ENCODE measurements at regions not wholly inside any gene's neighbourhood (a gene's known extent, or its start where the extent isn't known, plus 50 kb on each side); places are given as distances from the start of the nearest gene placed in this dataset.

GRCh38 chr15:72964135-72964534 lies 88.1 kb upstream of the NEO1 start:
- Mint-ChIP-seq H3K36me3 (ENCODE audit: low read depth) (peaks cover 13% of the 10 kb centered on the region), H3K4me1 (peaks cover 43% of the 10 kb centered on the region), H3K9me3 (peaks cover 46% of the 10 kb centered on the region), H3K27me3 (ENCODE audit: low read depth, poor library complexity) (peaks cover 2% of the 10 kb centered on the region), H3K4me3 (no peak overlapping the region), H3K27ac (no peak overlapping the region)
- no peak for DNase-seq
- no peak for TF ChIP-seq CTCF (IDR thresholded peaks at IDR 0.05)

GRCh38 chr15:72962054-72962702 lies 90.1 kb upstream of the NEO1 start:
- Mint-ChIP-seq H3K4me1 (peaks cover 31% of the 10 kb centered on the region), H3K27me3 (ENCODE audit: low read depth, poor library complexity) (peaks cover 6% of the 10 kb centered on the region), H3K4me3 (no peak overlapping the region), H3K9me3 (peaks cover 46% of the 10 kb centered on the region), H3K36me3 (ENCODE audit: low read depth) (peaks cover 13% of the 10 kb centered on the region), H3K27ac (no peak overlapping the region)
- DNase-seq, result no peak
- no peak for TF ChIP-seq CTCF (IDR thresholded peaks at IDR 0.05)

GRCh38 chr15:72961346-72961745 lies 90.9 kb upstream of the NEO1 start:
- Mint-ChIP-seq H3K4me1 (peaks cover 26% of the 10 kb centered on the region), H3K27ac (no peak overlapping the region), H3K27me3 (ENCODE audit: low read depth, poor library complexity) (peaks cover 6% of the 10 kb centered on the region), H3K4me3 (no peak overlapping the region), H3K36me3 (ENCODE audit: low read depth) (peaks cover 13% of the 10 kb centered on the region), H3K9me3 (peaks cover 46% of the 10 kb centered on the region)
- no peak for DNase-seq
- TF ChIP-seq CTCF (IDR thresholded peaks at IDR 0.05), result no peak

GRCh38 chr15:72958634-72959033 lies 93.6 kb upstream of the NEO1 start:
- peaks cover 25% of the 10 kb centered on the region for H3K9me3 Mint-ChIP-seq
- no peak for TF ChIP-seq CTCF (IDR thresholded peaks at IDR 0.05)
- no peak for DNase-seq
- H3K27ac Mint-ChIP-seq, result no peak overlapping the region
- peaks cover 2% of the 10 kb centered on the region for H3K36me3 Mint-ChIP-seq (ENCODE audit: low read depth)
- H3K4me1 Mint-ChIP-seq, result peaks cover 14% of the 10 kb centered on the region
- peaks cover 6% of the 10 kb centered on the region for H3K27me3 Mint-ChIP-seq (ENCODE audit: low read depth, poor library complexity)
- H3K4me3 Mint-ChIP-seq, result no peak overlapping the region

- no peak for TF ChIP-seq CTCF (IDR thresholded peaks at IDR 0.05)
- no peak for DNase-seq
- Mint-ChIP-seq H3K4me1 (peaks cover 5% of the 10 kb centered on the region), H3K27me3 (ENCODE audit: low read depth, poor library complexity) (peaks cover 6% of the 10 kb centered on the region), H3K9me3 (peaks cover 24% of the 10 kb centered on the region), H3K4me3 (no peak overlapping the region), H3K27ac (no peak overlapping the region), H3K36me3 (ENCODE audit: low read depth) (peaks cover 5% of the 10 kb centered on the region)
These were observed 99.0 kb upstream of the NEO1 start for GRCh38 chr15:72953306-72953705.

GRCh38 chr15:72952151-72952550 lies 100.1 kb upstream of the NEO1 start:
- DNase-seq, result no peak
- TF ChIP-seq CTCF (IDR thresholded peaks at IDR 0.05), result no peak
- Mint-ChIP-seq H3K36me3 (ENCODE audit: low read depth) (peaks cover 5% of the 10 kb centered on the region), H3K27ac (no peak overlapping the region), H3K4me1 (peaks cover 5% of the 10 kb centered on the region), H3K9me3 (peaks cover 35% of the 10 kb centered on the region), H3K4me3 (no peak overlapping the region), H3K27me3 (ENCODE audit: low read depth, poor library complexity) (peaks cover 6% of the 10 kb centered on the region)

Measured in nephron progenitor cell (in vitro differentiated cells).